Right lobe of liver (tissue), 4 donors: ENCODE measurements at regions not wholly inside any gene's neighbourhood (a gene's known extent, or its start where the extent isn't known, plus 50 kb on each side); places are given as distances from the start of the nearest gene placed in this dataset.

ENCODE experiments used
- CTCF ChIP-seq, 4 donors: fragments of 200-600 bp in 3 of 4; fragments of 450-650 bp in 1 of 4; IDR thresholded peaks; one replicate each; pipeline versions ENCODE4 v1.5.1 to v1.8.0; 2016 to 2022; ENCODE audit warnings: antibody characterized with exemption in 4 of 4, mild to moderate bottlenecking in 2 of 4
- POLR2A ChIP-seq: fragments of 450-650 bp; IDR thresholded peaks from one replicate; pipeline ENCODE4 v1.6.1; 2017; ENCODE audit warnings: antibody characterized with exemption, mild to moderate bottlenecking
- donor health status: DM: no; HTN: no; CAD: no.
- donor health status: DM: no; HTN: no; CAD: no.
- donor health status: DM: no; HTN: yes; CAD: no.

GRCh38 chr2:203817147-203817546, 50.4 kb upstream of the CTLA4 start:
- no peak for TF ChIP-seq CTCF (IDR thresholded peaks at IDR 0.05)
- no peak for TF ChIP-seq POLR2A
